ENCODE measurements at regions not wholly inside any gene's neighbourhood (a gene's known extent, or its start where the extent isn't known, plus 50 kb on each side); places are given as distances from the start of the nearest gene placed in this dataset.

Small RNAs in the stretch of these regions (small RNA-seq; reads per million reads assigned to genes)
- 0 reads per million in 3 experiments for gene AC022513.1 (ENCODE audit: insufficient read depth in 2 of 3, insufficient read length in 3 of 3, low read depth in 2 of 3, low replicate concordance in 1 of 3)
